Activated CD4-positive, alpha-beta T cell treated with anti-CD3 and anti-CD28 coated beads for 4 hours (primary cell): ENCODE measurements at regions not wholly inside any gene's neighbourhood (a gene's known extent, or its start where the extent isn't known, plus 50 kb on each side); places are given as distances from the start of the nearest gene placed in this dataset.
"Not testable (repeated sequence)": the region's sequence is repeated elsewhere in the genome, so short reads cannot be mapped to it uniquely, and the experiment has no call there.

Experiments
- DNase-seq, 2 donors: peaks; one replicate each; pipeline ENCODE4 v3.0.0-alpha.2; 2020

DNA sequence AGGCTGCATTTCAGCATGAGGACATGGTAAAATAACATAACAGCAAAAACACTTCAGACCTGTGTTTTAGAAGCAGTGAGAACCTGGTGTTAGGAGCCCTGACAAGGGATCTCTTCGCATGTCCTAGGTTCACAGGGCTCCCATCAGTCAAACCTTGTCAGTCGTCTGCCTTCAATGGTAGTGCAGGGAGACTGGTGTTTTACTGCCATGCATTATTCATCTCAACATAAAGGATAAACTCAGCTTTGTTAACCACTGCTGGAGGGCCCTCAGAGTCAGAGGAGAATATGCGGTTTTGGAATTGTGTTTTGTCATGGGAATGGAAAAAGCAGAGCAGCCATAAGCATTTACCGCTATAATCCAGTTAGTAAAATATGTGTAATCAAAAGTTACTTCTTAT lies 275.9 kb upstream of the GCFC2 start:
- DNase-seq: no peak

- no peak for DNase-seq
Measured at GRCh38 chr2:75982719-75983118, 272.0 kb upstream of the GCFC2 start.

- DNase-seq: no peak
Measured at GRCh38 chr2:75964646-75965045, 253.9 kb upstream of the GCFC2 start.

GRCh38 chr2:75960472-75961009 lies 249.8 kb upstream of the GCFC2 start:
- no peak for DNase-seq

DNA sequence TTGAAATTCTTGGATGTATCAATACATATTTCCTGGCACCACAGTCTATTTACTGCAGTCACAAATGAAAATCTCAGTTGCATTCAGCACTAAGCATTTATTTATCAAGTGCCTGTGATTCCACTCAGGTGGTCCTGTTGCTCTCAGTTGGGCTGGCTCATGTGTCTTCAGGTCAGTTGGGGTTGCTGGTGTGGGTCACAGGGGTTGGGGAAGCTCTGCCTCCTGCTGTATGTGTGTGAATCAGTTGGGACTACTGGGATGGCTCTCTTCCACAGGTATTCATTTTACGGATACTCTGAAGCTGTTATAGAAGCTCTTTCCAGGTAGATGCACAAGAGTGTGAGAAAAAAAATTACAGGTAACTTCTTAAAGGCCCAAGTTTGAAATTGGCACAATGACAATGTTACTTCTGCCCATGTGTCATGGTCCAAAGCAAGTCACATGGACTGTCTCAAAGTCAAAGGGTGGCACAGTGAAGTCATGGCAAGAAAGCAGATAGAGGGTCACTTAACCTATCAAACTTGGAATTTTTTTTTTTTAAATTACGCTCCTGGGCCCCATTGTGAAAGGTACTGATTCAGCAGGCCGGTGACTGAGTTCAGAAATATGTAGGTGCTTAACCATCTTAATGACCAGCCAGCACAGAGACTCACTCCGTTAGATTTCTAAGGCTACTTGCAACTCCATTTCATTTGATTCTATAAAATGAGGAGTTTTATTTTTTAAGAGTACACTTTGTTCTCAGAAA lies 249.2 kb upstream of the GCFC2 start:
- DNase-seq: no peak

GRCh38 chr2:75954761-75955160 lies 244.0 kb upstream of the GCFC2 start:
- no peak for DNase-seq

DNA sequence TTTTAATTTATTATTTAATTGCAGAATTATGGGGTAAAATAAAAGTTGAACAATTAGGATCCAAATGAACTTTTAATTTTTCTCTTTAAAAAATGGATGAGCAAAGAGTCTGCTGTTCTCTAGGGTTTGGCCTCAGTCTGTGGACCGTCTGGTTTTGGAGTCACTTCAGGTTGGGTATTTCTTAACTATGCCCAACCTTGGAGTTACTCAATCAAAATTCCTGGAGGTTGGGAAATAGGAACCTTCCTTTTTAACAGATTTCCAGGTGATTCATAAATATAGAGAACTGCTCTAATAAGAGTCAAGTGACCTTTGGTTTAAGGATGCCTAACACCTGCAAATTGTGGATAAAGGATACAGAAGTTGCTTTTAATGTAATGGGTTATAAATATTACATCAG lies 241.5 kb upstream of the GCFC2 start:
- no peak for DNase-seq

DNA sequence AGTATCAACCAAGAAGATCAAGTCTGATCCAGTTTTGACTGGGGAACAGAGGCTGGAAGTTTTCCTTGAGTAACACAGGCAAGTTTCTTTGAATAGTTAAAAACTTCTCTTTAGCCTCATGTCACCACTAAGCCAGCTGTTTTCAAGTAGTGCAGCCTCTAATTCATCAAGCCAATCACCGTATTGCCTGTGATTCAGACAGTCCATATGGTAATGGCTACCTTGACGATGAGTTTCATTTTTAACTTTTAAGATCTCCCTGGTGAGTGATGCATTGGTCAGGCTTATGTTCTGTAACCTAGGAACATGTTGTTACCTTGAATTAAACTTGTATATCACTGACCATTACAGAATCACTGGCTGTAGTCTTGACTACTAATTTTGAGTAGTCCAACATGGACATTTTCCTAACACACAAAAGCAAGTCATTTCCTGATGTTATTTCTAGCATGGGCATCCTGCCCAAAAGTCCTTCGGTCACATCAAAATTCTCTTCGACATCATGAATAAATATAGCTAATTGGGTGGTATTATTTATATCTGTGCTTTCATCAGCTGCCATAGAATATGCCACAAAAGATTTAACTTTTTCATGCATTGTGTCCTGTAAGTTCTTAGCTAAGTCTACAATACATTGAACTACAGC lies 238.8 kb upstream of the GCFC2 start:
- no peak for DNase-seq

DNA sequence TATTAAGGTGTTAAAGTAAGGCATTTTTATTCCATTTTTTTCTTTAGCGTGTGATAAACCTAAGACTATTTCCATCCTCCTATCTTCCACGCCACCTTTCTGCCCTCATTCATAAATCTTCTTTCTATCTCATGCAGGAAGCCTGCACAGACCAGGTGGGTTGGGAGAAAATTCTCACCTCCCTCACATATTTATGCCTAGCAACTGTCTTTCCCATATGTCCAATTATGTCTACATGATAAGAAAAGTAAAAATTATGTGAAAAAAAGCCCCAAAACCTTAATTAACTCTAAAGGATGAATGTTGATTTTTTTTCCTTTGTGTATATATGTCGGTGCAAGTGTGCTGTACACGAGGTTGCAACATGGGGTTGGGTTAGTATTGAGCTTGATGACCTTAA lies 225.6 kb upstream of the GCFC2 start:
- no peak for DNase-seq

- DNase-seq: no peak
Measured at GRCh38 chr2:75932996-75933395, 222.3 kb upstream of the GCFC2 start.

DNA sequence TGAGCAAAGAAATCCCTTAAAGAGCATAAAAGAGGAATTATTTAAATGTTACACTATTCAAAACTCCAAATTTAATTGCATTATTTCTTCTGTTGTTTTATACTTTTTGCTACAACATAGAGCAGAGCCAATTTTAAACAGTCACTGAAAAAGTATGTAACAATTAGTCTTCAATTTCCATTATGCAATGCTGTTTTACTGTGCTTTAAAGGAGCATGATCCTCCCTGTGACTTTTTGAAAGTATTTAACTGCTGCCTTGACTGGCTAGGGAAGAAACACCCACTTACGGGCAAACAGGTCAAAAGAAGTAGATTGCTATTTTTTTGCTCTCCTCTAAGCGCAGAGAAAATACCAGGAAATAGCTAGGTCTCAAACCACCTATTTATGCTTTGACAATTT lies 217.4 kb upstream of the GCFC2 start:
- DNase-seq: no peak

GRCh38 chr2:75925331-75926024 lies 214.8 kb upstream of the GCFC2 start:
- DNase-seq: no peak

DNA sequence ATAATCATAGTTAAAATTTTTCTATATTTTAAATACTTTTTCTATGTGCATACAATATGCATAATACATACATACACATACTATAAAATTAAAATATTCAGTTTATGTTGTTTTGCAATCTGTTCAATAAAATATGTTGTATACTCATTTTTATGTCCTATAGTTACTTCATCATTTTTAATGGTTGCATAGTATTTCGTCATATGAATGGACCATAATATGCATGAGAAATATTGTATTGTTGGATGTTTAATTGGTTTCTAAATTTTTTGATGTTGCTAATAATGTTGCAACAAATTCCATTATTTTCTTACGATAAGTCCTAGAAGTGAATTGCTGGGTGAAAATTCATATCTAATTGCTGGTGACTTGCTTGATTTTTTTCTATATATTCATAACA lies 211.5 kb upstream of the GCFC2 start:
- no peak for DNase-seq

GRCh38 chr2:75920859-75921551 lies 210.3 kb upstream of the GCFC2 start:
- no peak for DNase-seq

- DNase-seq: no peak
Measured at GRCh38 chr2:75915851-75916634, 205.3 kb upstream of the GCFC2 start.

DNA sequence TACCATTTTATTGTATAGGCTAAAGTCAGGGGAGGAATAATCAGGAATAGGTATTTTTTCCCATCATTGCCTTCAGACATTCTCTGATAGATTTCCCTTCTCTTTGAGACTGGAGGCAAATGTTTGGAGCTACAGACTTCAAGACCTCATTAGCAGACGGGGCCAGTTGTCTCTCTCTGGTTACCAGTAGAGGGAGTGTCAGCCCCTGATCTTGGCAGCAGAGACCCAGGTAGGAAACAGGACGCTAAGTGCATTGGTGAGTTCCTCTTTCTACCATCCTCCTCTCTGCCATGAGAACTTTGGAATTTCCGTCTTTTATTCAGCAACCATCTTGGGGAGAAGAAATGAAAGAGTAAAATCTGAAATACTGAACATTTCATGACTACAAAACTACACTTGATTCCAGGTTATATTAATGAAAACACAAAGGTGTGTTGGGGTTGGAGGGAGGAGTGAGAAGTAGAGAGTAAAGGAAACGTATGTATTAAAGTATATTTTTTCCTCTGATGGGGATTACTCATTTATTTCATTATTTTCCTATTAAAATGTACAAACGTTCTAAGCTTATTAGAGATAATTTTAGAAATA lies 186.2 kb upstream of the GCFC2 start:
- no peak for DNase-seq

DNA sequence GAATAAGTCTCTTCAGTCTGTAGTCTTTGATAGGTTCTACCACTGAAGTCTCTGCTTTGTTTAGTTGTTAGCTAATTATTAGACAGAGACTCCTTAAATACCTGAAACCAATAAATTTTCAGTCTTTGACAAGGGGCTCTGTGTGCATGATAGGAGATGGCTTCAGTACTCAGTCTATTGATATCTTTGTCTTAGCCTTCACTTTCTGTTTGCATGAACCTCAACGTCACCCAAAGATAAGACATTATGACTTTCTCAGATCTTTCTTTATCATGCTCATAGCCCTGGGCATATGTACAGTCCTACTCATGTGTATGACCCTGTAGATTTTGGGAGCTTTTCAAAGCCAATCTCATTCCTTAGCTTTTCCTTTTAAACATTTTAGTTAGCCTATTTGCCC lies 183.5 kb upstream of the GCFC2 start:
- DNase-seq: no peak

- DNase-seq: no peak
Measured at GRCh38 chr2:75892490-75892889, 181.8 kb upstream of the GCFC2 start.

DNA sequence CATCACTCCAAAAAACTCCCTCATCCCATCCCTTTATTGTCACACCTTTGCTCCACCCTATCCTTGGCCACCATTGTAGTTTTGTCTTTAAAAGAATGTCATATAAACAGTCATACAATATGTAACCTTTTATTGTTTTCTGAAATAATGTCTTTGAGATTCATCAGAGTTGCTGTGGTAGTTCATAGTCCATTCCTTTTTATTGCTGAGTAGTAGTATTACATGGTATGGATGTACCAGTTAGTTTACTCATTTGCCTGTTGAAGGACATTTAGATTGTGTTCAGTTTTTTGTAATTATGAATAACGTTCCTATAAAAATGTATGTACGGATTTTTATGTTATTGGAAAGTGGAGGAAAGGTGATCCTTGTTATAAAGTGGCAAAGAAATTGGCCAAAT lies 171.8 kb upstream of the GCFC2 start:
- no peak for DNase-seq

- not testable (repeated sequence) for DNase-seq
Measured at GRCh38 chr2:75875606-75876005, 164.9 kb upstream of the GCFC2 start.

- not testable (repeated sequence) for DNase-seq
Measured at GRCh38 chr2:75871762-75872614, 161.3 kb upstream of the GCFC2 start.
